DND-41 (cell line): ENCODE measurements at regions not wholly inside any gene's neighbourhood (a gene's known extent, or its start where the extent isn't known, plus 50 kb on each side); places are given as distances from the start of the nearest gene placed in this dataset.

Experiments used
- CTCF ChIP-seq: IDR thresholded peaks from 2 replicates; pipeline ENCODE4 v1.5.1; 2012; ENCODE audit warnings: borderline replicate concordance, low read length, moderate library complexity, mild to moderate bottlenecking; ENCODE audit not compliant: poor library complexity, severe bottlenecking; ENCODE audit errors: extremely low read depth
- EZH2 ChIP-seq: IDR thresholded peaks from 3 replicates; pipeline ENCODE4 v1.6.1; 2012; ENCODE audit warnings: borderline replicate concordance, low read depth, mild to moderate bottlenecking, moderate library complexity, low read length, inconsistent platforms; ENCODE audit not compliant: severe bottlenecking

GRCh38 chr6:50539447-50539846 lies 173.9 kb upstream of the TFAP2D start:
- TF ChIP-seq CTCF = no peak
- TF ChIP-seq EZH2 = no peak
